Panc1 (cell line): ENCODE measurements at regions not wholly inside any gene's neighbourhood (a gene's known extent, or its start where the extent isn't known, plus 50 kb on each side); places are given as distances from the start of the nearest gene placed in this dataset.

Source experiments
- ATAC-seq: fragments of 200-7000 bp; cut with Tn5 transposase; 2 replicates; pipeline ENCODE4 v1.9.1; 2020; ENCODE audit warnings: mild to moderate bottlenecking, moderate library complexity
- BruUV-seq: library from RNA; stranded (reverse); fragments of 400-500 nt; replicated peaks from 2 replicates; lab custom pipeline; 2021; lab: Mats Ljungman, UMichigan
- CTCF ChIA-PET: fragments of 300-600 bp; sonication (Branson Sonifier 250); formaldehyde crosslinking; loops from one replicate; lab custom pipeline; 2022; ENCODE audit warnings: antibody characterized with exemption; lab: Charles Lee
- POLR2A ChIA-PET: fragments of 300-600 bp; sonication (Branson Sonifier 250); formaldehyde crosslinking; loops from one replicate; lab custom pipeline; 2022; ENCODE audit warnings: antibody characterized with exemption; lab: Charles Lee
- DNase-seq: peaks from one replicate; pipeline ENCODE4 v3.0.0-alpha.2; 2010; ENCODE audit warnings: low read depth, low spot score
- H3K27ac ChIP-seq: 2 replicates; pipeline ENCODE4 v1.5.1; 2011; ENCODE audit warnings: mild to moderate bottlenecking, low read length, inconsistent platforms
- H3K27me3 ChIP-seq: fragments of 200-500 bp; sonication (Bioruptor generic); 2 replicates; pipeline ENCODE4 v1.6.0; 2014; ENCODE audit warnings: low read length, inconsistent platforms; ENCODE audit not compliant: control insufficient read depth, insufficient read depth
- H3K36me3 ChIP-seq: fragments of 200-500 bp; sonication (Bioruptor generic); 2 replicates; pipeline ENCODE4 v1.5.1; 2014; ENCODE audit warnings: inconsistent platforms, mild to moderate bottlenecking, low read length, moderate library complexity; ENCODE audit not compliant: control insufficient read depth, insufficient read depth
- H3K4me1 ChIP-seq: 2 replicates; pipeline ENCODE4 v1.5.1; 2011; ENCODE audit warnings: inconsistent platforms, mild to moderate bottlenecking, low read length, moderate library complexity; ENCODE audit not compliant: control insufficient read depth, insufficient read depth
- H3K4me3 ChIP-seq, 2 experiments: 2 replicates each; pipeline ENCODE4 v1.5.1; 2011 to 2012; ENCODE audit warnings: low read depth in 2 of 2, low read length in 2 of 2, mild to moderate bottlenecking in 2 of 2, inconsistent platforms in 1 of 2, moderate library complexity in 1 of 2
- H3K9me3 ChIP-seq: fragments of 200-500 bp; sonication (Bioruptor generic); 2 replicates; pipeline ENCODE4 v1.5.1; 2014; ENCODE audit warnings: low read depth, mild to moderate bottlenecking, inconsistent platforms, low read length, moderate library complexity; ENCODE audit not compliant: control insufficient read depth, insufficient read depth
- POLR2AphosphoS5 ChIP-seq: IDR thresholded peaks from 2 replicates; pipeline ENCODE4 v1.6.1; 2012; ENCODE audit warnings: mild to moderate bottlenecking, low read depth, low read length, moderate library complexity
- SIN3A ChIP-seq: IDR thresholded peaks from 2 replicates; pipeline ENCODE4 v1.6.1; 2012; ENCODE audit warnings: low read depth, mild to moderate bottlenecking, low read length, moderate library complexity, borderline replicate concordance; ENCODE audit not compliant: insufficient read depth
- TCF7L2 ChIP-seq: IDR thresholded peaks from 2 replicates; pipeline ENCODE4 v1.6.1; 2011; ENCODE audit warnings: mild to moderate bottlenecking, low read depth, low read length, inconsistent platforms
- in situ Hi-C: cut with HindIII; loops from 2 replicates; pipeline ENCODE4 v1.10.0; 2016; ENCODE audit warnings: low sequenced_read_pairs, low pct_unique_long_range_greater_than_20kb
- intact Hi-C: fragments of 100-400 bp; cut with micrococcal nuclease; formaldehyde crosslinking; loops from one replicate; pipeline ENCODE4 v1.10.0; 2022; ENCODE audit not compliant: unreplicated experiment
- TF ChIP-seq, protein P1 (sequence below), 2 experiments: IDR thresholded peaks; 2 replicates each; pipeline ENCODE4 v1.6.1; 2011 to 2012; ENCODE audit warnings: low read depth in 2 of 2, control low read depth in 1 of 2, low read length in 1 of 2, mild to moderate bottlenecking in 1 of 2, moderate library complexity in 1 of 2; ENCODE audit not compliant: insufficient read depth in 1 of 2
- TF ChIP-seq, protein P2 (sequence below): fragments of 450-650 bp; IDR thresholded peaks from 2 replicates; pipeline ENCODE4 v1.5.1; 2017; ENCODE audit warnings: mild to moderate bottlenecking

DNA sequence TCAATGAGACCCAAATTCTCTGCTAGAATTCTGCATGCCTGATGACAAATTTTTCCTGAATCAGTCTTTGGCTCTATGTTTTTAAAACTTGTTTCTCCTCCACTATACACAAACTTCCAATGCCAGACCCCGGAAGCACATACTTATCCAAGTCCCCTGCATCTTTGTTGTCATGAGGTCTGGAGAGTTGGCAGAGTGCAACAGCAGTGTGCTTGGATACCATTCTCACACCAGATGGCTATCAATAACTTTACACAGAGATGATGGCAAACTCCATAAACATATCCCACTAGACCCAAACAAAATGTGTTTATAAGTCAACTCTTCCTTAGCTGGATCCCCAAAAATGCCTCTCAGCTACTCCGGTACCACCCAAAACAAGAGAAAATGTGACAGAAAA is 337.7 kb upstream of the TRPC7 start:
- Histone ChIP-seq H3K36me3 (no peaks in the 10 kb centered on the region), H3K4me1 (no peaks in the 10 kb centered on the region), H3K27me3 (no peaks in the 10 kb centered on the region; the same call in 1 of the 2 replicates), H3K4me3 (no peak overlapping the region), H3K9me3 (no peaks in the 10 kb centered on the region), H3K27ac (no peak overlapping the region)
- ATAC-seq (no peak), DNase-seq (no peak)
- in situ Hi-C loops (no loop called here), intact Hi-C loops (no loop called here)
- ChIA-PET POLR2A (no interaction called here), CTCF (no interaction called here)
- BruUV-seq, result no TSS peak
- TF ChIP-seq, protein P1, sequence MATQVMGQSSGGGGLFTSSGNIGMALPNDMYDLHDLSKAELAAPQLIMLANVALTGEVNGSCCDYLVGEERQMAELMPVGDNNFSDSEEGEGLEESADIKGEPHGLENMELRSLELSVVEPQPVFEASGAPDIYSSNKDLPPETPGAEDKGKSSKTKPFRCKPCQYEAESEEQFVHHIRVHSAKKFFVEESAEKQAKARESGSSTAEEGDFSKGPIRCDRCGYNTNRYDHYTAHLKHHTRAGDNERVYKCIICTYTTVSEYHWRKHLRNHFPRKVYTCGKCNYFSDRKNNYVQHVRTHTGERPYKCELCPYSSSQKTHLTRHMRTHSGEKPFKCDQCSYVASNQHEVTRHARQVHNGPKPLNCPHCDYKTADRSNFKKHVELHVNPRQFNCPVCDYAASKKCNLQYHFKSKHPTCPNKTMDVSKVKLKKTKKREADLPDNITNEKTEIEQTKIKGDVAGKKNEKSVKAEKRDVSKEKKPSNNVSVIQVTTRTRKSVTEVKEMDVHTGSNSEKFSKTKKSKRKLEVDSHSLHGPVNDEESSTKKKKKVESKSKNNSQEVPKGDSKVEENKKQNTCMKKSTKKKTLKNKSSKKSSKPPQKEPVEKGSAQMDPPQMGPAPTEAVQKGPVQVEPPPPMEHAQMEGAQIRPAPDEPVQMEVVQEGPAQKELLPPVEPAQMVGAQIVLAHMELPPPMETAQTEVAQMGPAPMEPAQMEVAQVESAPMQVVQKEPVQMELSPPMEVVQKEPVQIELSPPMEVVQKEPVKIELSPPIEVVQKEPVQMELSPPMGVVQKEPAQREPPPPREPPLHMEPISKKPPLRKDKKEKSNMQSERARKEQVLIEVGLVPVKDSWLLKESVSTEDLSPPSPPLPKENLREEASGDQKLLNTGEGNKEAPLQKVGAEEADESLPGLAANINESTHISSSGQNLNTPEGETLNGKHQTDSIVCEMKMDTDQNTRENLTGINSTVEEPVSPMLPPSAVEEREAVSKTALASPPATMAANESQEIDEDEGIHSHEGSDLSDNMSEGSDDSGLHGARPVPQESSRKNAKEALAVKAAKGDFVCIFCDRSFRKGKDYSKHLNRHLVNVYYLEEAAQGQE (IDR thresholded peaks at IDR 0.05; ENCODE audit: insufficient read depth in 1 of 2, low read depth in 2 of 2, low read length in 1 of 2), result no peak
- TF ChIP-seq, protein P2, sequence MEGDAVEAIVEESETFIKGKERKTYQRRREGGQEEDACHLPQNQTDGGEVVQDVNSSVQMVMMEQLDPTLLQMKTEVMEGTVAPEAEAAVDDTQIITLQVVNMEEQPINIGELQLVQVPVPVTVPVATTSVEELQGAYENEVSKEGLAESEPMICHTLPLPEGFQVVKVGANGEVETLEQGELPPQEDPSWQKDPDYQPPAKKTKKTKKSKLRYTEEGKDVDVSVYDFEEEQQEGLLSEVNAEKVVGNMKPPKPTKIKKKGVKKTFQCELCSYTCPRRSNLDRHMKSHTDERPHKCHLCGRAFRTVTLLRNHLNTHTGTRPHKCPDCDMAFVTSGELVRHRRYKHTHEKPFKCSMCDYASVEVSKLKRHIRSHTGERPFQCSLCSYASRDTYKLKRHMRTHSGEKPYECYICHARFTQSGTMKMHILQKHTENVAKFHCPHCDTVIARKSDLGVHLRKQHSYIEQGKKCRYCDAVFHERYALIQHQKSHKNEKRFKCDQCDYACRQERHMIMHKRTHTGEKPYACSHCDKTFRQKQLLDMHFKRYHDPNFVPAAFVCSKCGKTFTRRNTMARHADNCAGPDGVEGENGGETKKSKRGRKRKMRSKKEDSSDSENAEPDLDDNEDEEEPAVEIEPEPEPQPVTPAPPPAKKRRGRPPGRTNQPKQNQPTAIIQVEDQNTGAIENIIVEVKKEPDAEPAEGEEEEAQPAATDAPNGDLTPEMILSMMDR, result no peak
- no peak for TF ChIP-seq TCF7L2

DNA sequence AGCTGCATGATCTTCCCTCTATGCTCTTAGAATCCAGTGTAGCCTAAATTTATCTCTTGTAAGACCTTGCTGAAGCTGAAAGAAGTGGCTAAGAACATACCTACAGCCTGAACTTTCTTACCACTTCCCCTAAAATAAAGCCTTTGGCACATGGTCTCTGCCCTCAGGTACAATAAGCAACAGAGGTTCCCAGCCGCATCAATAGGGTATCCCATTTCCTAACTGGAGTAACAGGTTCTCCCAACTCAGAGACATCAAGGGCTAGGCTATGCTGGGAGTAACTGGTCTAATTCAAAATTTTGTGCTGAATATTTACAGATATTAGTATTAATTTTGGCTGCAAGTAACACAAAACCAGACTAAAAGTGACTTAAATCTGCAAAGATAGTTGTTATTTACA is 335.8 kb upstream of the TRPC7 start:
- Histone ChIP-seq H3K27ac (no peak overlapping the region), H3K27me3 (no peaks in the 10 kb centered on the region; the same call in 1 of the 2 replicates), H3K9me3 (no peaks in the 10 kb centered on the region), H3K4me1 (no peaks in the 10 kb centered on the region), H3K4me3 (no peak overlapping the region), H3K36me3 (no peaks in the 10 kb centered on the region)
- ChIA-PET POLR2A (no interaction called here), CTCF (no interaction called here)
- no peak for ATAC-seq
- in situ Hi-C loops, result no loop called here
- no peak for TF ChIP-seq POLR2AphosphoS5
- TF ChIP-seq, protein P2, result no peak
- TF ChIP-seq SIN3A, result no peak
- TF ChIP-seq TCF7L2, result no peak
- TF ChIP-seq, protein P1 (IDR thresholded peaks at IDR 0.05; ENCODE audit: insufficient read depth in 1 of 2, low read depth in 2 of 2, low read length in 1 of 2), result no peak
- no peak for DNase-seq
- intact Hi-C loops, result no loop called here
- no TSS peak for BruUV-seq
